Suprapubic skin (tissue), 4 donors: ENCODE measurements at regions not wholly inside any gene's neighbourhood (a gene's known extent, or its start where the extent isn't known, plus 50 kb on each side); places are given as distances from the start of the nearest gene placed in this dataset.

ENCODE experiments used
- CTCF ChIP-seq, 2 donors: fragments of 200-600 bp in 1 of 2; fragments of 450-650 bp in 1 of 2; sonication (generic) in 1 of 2; IDR thresholded peaks; one replicate each; pipeline ENCODE4 v1.5.1; 2016 to 2019; ENCODE audit warnings: antibody characterized with exemption in 2 of 2, mild to moderate bottlenecking in 1 of 2, moderate library complexity in 1 of 2
- POLR2A ChIP-seq, 2 donors: fragments of 450-650 bp; IDR thresholded peaks; one replicate each; pipeline ENCODE4 v1.6.1; 2017; ENCODE audit warnings: antibody characterized with exemption in 2 of 2, mild to moderate bottlenecking in 2 of 2, moderate library complexity in 2 of 2
- POLR2AphosphoS5 ChIP-seq, 3 donors: sonication (generic); formaldehyde crosslinking; IDR thresholded peaks; one replicate each; pipeline ENCODE4 v1.6.1; 2017; ENCODE audit warnings: antibody characterized with exemption in 3 of 3

GRCh38 chr13:27362064-27362751, 62.2 kb upstream of the GTF3A start:
- TF ChIP-seq CTCF (IDR thresholded peaks at IDR 0.05) (peak; percentile 71 to 90), POLR2A (IDR thresholded peaks at IDR 0.05) (no peak), POLR2AphosphoS5 (IDR thresholded peaks at IDR 0.05) (no peak)
